HEK293 (cell line): ENCODE measurements at regions not wholly inside any gene's neighbourhood (a gene's known extent, or its start where the extent isn't known, plus 50 kb on each side); places are given as distances from the start of the nearest gene placed in this dataset.

Experiments
- CTCF ChIA-PET: fragments of 350-600 bp; formaldehyde crosslinking; extraction: SDS; loops from one replicate; lab custom pipeline; 2021; ENCODE audit warnings: antibody characterized with exemption; lab: Yijun Ruan, JAX
- POLR2A ChIA-PET: fragments of 300-600 bp; formaldehyde crosslinking; extraction: SDS; loops from one replicate; lab custom pipeline; 2020; ENCODE audit warnings: antibody characterized with exemption, inconsistent platforms; lab: Yijun Ruan, JAX
- H3K27ac ChIP-seq: fragments of 200-500 bp; sonication (Bioruptor generic); 2 replicates; pipeline ENCODE4 v1.5.1; 2014; ENCODE audit warnings: low read depth, low read length, control low read depth, inconsistent platforms; ENCODE audit errors: extremely low read depth
- H3K36me3 ChIP-seq, 2 experiments: fragments of 200-500 bp in 1 of 2; sonication (Bioruptor generic) in 1 of 2; 1 replicate in 1 of 2; 2 replicates in 1 of 2; pipeline ENCODE4 v1.5.1; 2014 to 2017; ENCODE audit warnings: inconsistent platforms in 2 of 2, low read length in 2 of 2; ENCODE audit not compliant: control insufficient read depth in 2 of 2, insufficient read depth in 1 of 2
- H3K4me1 ChIP-seq: fragments of 200-500 bp; sonication (Bioruptor generic); 2 replicates; pipeline ENCODE4 v1.5.1; 2014; ENCODE audit warnings: mild to moderate bottlenecking, low read length, inconsistent platforms; ENCODE audit not compliant: control insufficient read depth, insufficient read depth
- H3K4me3 ChIP-seq: 2 replicates; pipeline ENCODE4 v1.5.1; 2011; ENCODE audit warnings: low read depth, mild to moderate bottlenecking, control low read depth, low read length, moderate library complexity
- H3K9me3 ChIP-seq: fragments of 200-500 bp; sonication (Bioruptor generic); 2 replicates; pipeline ENCODE4 v1.5.1; 2014; ENCODE audit warnings: low read depth, low read length, inconsistent platforms; ENCODE audit not compliant: control insufficient read depth, insufficient read depth
- GFI1B ChIP-seq: fragments of 450-650 bp; formaldehyde crosslinking; IDR thresholded peaks from 2 replicates; pipeline ENCODE4 v1.5.1; 2016; ENCODE audit warnings: missing biosample characterization, missing genetic modification characterization
- GLIS1 ChIP-seq: fragments of 450-650 bp; formaldehyde crosslinking; IDR thresholded peaks from 2 replicates; pipeline ENCODE4 v1.5.1; 2016; ENCODE audit warnings: missing biosample characterization, missing genetic modification characterization
- HOXC10 ChIP-seq: sonication (generic); formaldehyde crosslinking; IDR thresholded peaks from 2 replicates; pipeline ENCODE4 v1.8.1; 2023; ENCODE audit warnings: mild to moderate bottlenecking, missing genetic modification reagents
- KLF1 ChIP-seq: fragments of 450-650 bp; formaldehyde crosslinking; IDR thresholded peaks from 2 replicates; pipeline ENCODE4 v1.5.1; 2016; ENCODE audit warnings: missing biosample characterization, missing genetic modification characterization
- MYNN ChIP-seq: fragments of 450-650 bp; formaldehyde crosslinking; IDR thresholded peaks from 2 replicates; pipeline ENCODE4 v1.5.1; 2016; ENCODE audit warnings: missing biosample characterization, missing genetic modification characterization, borderline replicate concordance
- TSHZ1 ChIP-seq: fragments of 450-650 bp; formaldehyde crosslinking; IDR thresholded peaks from 2 replicates; pipeline ENCODE4 v1.5.1; 2016; ENCODE audit warnings: missing biosample characterization, missing genetic modification characterization, borderline replicate concordance
- ZBTB10 ChIP-seq: fragments of 450-650 bp; formaldehyde crosslinking; IDR thresholded peaks from 2 replicates; pipeline ENCODE4 v1.5.1; 2016; ENCODE audit warnings: missing biosample characterization, missing genetic modification characterization
- ZBTB26 ChIP-seq: fragments of 450-650 bp; formaldehyde crosslinking; optimal IDR thresholded peaks from 2 replicates; pipeline ENCODE3; 2016; ENCODE audit warnings: missing biosample characterization, mild to moderate bottlenecking, missing genetic modification characterization
- ZFHX2 ChIP-seq: fragments of 450-650 bp; formaldehyde crosslinking; conservative IDR thresholded peaks from 2 replicates; pipeline ENCODE4 v1.5.1; 2016; ENCODE audit warnings: missing biosample characterization, missing genetic modification characterization
- ZNF112 ChIP-seq: fragments of 450-650 bp; formaldehyde crosslinking; IDR thresholded peaks from 2 replicates; pipeline ENCODE4 v1.5.0; 2017; ENCODE audit warnings: missing biosample characterization, missing genetic modification characterization
- ZNF148 ChIP-seq: fragments of 450-650 bp; formaldehyde crosslinking; IDR thresholded peaks from 2 replicates; pipeline ENCODE4 v1.5.0; 2017; ENCODE audit warnings: missing biosample characterization, missing genetic modification characterization, borderline replicate concordance
- ZNF26 ChIP-seq: fragments of 450-650 bp; formaldehyde crosslinking; IDR thresholded peaks from 2 replicates; pipeline ENCODE4 v1.5.1; 2016; ENCODE audit warnings: missing biosample characterization, missing genetic modification characterization
- ZNF274 ChIP-seq, 2 experiments: fragments of 200-500 bp in 1 of 2; fragments of 450-650 bp in 1 of 2; sonication (Bioruptor generic) in 1 of 2; formaldehyde crosslinking in 1 of 2; IDR thresholded peaks; 2 replicates each; pipeline versions ENCODE4 v1.5.1 to v1.6.1; 2014 to 2016; ENCODE audit warnings: borderline replicate concordance in 1 of 2, inconsistent platforms in 1 of 2, low read length in 1 of 2, missing biosample characterization in 1 of 2, missing genetic modification characterization in 1 of 2
- ZNF302 ChIP-seq: fragments of 450-650 bp; formaldehyde crosslinking; IDR thresholded peaks from 2 replicates; pipeline ENCODE4 v1.5.1; 2016; ENCODE audit warnings: missing biosample characterization, missing genetic modification characterization, low read depth
- ZNF335 ChIP-seq: fragments of 450-650 bp; formaldehyde crosslinking; conservative IDR thresholded peaks from 2 replicates; pipeline ENCODE4 v1.5.1; 2016; ENCODE audit warnings: missing biosample characterization, missing genetic modification characterization
- ZNF394 ChIP-seq: fragments of 450-650 bp; formaldehyde crosslinking; IDR thresholded peaks from 2 replicates; pipeline ENCODE4 v1.5.1; 2016; ENCODE audit warnings: missing biosample characterization, missing genetic modification characterization, mild to moderate bottlenecking, moderate library complexity, borderline replicate concordance
- ZNF571 ChIP-seq: fragments of 450-650 bp; formaldehyde crosslinking; IDR thresholded peaks from 2 replicates; pipeline ENCODE4 v1.5.0; 2017; ENCODE audit warnings: missing biosample characterization, missing genetic modification characterization
- ZNF670 ChIP-seq: fragments of 450-650 bp; formaldehyde crosslinking; IDR thresholded peaks from 2 replicates; pipeline ENCODE4 v1.5.1; 2016; ENCODE audit warnings: missing biosample characterization, missing genetic modification characterization, low read depth
- ZNF704 ChIP-seq: fragments of 450-650 bp; formaldehyde crosslinking; IDR thresholded peaks from 2 replicates; pipeline ENCODE4 v1.5.1; 2016; ENCODE audit warnings: missing biosample characterization, missing genetic modification characterization

GRCh38 chr15:95822961-95823360 is 507.5 kb upstream of the NR2F2 start:
- TF ChIP-seq GFI1B (no peak), ZNF112 (tag by site-specific recombination) (no peak), ZNF670 (tag by site-specific recombination) (no peak), ZNF302 (no peak), ZNF335 (tag by site-specific recombination) (no peak), GLIS1 (no peak), ZNF571 (tag by site-specific recombination) (no peak), KLF1 (tag by site-specific recombination) (no peak), TSHZ1 (tag by site-specific recombination) (no peak), HOXC10 (no peak), ZFHX2 (tag by site-specific recombination) (no peak), ZBTB10 (no peak), ZNF26 (no peak), ZBTB26 (tag by site-specific recombination) (no peak), ZNF274 (IDR thresholded peaks at IDR 0.05; ENCODE audit: low read length) (no peak), ZNF274 (tag by site-specific recombination; IDR thresholded peaks at IDR 0.05; ENCODE audit: borderline replicate concordance) (no peak), ZNF148 (no peak), MYNN (tag by site-specific recombination) (no peak), ZNF704 (tag by site-specific recombination) (no peak), ZNF394 (tag by site-specific recombination) (no peak)
- TF ChIP-seq, all 188 proteins: peak for 0
- H3K27ac ChIP-seq = no peak overlapping the region
- H3K9me3 ChIP-seq = no peaks in the 10 kb centered on the region
- no peak overlapping the region for H3K4me3 ChIP-seq
- CTCF ChIA-PET = interaction anchor here (0.6 kb wide), 2 partner anchors 9 to 62 kb away, joined by 3 read pairs; no protein-coding TSS in a partner anchor
- H3K4me1 ChIP-seq = peaks cover 16% of the 10 kb centered on the region
- POLR2A ChIA-PET = no interaction called here
- no peaks in the 10 kb centered on the region for H3K36me3 ChIP-seq
